ENCODE measurements at regions not wholly inside any gene's neighbourhood (a gene's known extent, or its start where the extent isn't known, plus 50 kb on each side); places are given as distances from the start of the nearest gene placed in this dataset.

DNA sequence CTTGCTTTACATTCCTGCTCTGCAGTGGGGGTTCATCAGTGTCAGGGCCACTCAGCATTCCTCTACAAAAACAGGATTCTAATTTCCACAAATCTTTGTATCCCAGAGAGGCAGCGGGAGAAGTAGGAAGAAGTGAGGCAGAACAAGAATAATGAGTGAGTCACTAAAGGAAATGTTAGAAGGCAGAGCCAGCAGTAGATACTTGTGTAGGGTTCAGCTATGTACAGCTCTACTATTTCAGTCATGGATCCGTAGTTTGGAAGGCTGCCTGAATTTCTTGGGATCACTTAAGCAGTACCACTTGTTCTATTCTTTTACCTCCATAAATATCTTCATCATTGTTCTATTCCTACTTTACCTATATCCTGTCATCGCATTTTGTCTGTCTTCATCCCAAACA, 246.3 kb upstream of the TLE4 start:
- H3K4me3 Mint-ChIP-seq: no peak overlapping the region
- TF ChIP-seq, protein P1, sequence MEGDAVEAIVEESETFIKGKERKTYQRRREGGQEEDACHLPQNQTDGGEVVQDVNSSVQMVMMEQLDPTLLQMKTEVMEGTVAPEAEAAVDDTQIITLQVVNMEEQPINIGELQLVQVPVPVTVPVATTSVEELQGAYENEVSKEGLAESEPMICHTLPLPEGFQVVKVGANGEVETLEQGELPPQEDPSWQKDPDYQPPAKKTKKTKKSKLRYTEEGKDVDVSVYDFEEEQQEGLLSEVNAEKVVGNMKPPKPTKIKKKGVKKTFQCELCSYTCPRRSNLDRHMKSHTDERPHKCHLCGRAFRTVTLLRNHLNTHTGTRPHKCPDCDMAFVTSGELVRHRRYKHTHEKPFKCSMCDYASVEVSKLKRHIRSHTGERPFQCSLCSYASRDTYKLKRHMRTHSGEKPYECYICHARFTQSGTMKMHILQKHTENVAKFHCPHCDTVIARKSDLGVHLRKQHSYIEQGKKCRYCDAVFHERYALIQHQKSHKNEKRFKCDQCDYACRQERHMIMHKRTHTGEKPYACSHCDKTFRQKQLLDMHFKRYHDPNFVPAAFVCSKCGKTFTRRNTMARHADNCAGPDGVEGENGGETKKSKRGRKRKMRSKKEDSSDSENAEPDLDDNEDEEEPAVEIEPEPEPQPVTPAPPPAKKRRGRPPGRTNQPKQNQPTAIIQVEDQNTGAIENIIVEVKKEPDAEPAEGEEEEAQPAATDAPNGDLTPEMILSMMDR (conservative IDR thresholded peaks at IDR 0.05): no peak

GRCh38 chr9:79329861-79330260, 241.9 kb upstream of the TLE4 start:
- H3K27ac Mint-ChIP-seq (ENCODE audit: unreplicated experiment): no peak overlapping the region
- H3K9me3 Mint-ChIP-seq: no peaks in the 10 kb centered on the region
- no peaks in the 10 kb centered on the region for H3K36me3 Mint-ChIP-seq (ENCODE audit: low read depth)
- no peak for DNase-seq (ENCODE audit: low read depth, low spot score)
- no peaks in the 10 kb centered on the region for H3K27me3 Mint-ChIP-seq (ENCODE audit: low read depth)
- H3K4me1 Mint-ChIP-seq: no peaks in the 10 kb centered on the region
- no peak overlapping the region for H3K4me3 Mint-ChIP-seq
- TF ChIP-seq, protein P1 (conservative IDR thresholded peaks at IDR 0.05): no peak

More for the DNA sequence above, 246.3 kb upstream of the TLE4 start:
- DNase-seq (ENCODE audit: low read depth, low spot score): no peak
- H3K36me3 Mint-ChIP-seq (ENCODE audit: low read depth): no peaks in the 10 kb centered on the region
- no peak overlapping the region for H3K27ac Mint-ChIP-seq (ENCODE audit: unreplicated experiment)
- H3K27me3 Mint-ChIP-seq (ENCODE audit: low read depth): no peaks in the 10 kb centered on the region
- no peaks in the 10 kb centered on the region for H3K9me3 Mint-ChIP-seq
- H3K4me1 Mint-ChIP-seq: no peaks in the 10 kb centered on the region

DNA sequence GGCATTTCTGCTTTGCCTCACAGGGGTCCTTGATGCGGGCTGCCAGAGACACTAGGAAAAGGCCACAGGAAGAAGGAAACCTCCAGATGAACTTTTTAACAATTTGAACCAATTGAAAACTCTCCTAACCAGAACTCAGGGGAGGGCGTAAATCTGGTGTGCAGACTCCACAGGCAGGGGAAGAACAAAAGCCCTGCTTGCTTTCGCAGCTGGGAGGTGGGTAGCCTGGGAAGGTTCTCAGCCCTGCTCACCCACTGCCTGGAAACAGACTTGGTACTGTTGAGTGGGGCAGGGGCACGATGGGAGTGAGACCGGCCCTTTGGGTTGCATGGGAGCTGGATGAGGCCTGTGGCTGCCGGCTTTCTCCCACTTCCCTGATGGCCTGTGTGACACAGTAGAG, 237.8 kb upstream of the TLE4 start:
- Mint-ChIP-seq H3K27ac (ENCODE audit: unreplicated experiment) (no peak overlapping the region), H3K9me3 (peaks cover 5% of the 10 kb centered on the region), H3K4me3 (no peak overlapping the region), H3K36me3 (ENCODE audit: low read depth) (peaks cover 4% of the 10 kb centered on the region), H3K27me3 (ENCODE audit: low read depth) (no peaks in the 10 kb centered on the region), H3K4me1 (no peaks in the 10 kb centered on the region)
- no peak for DNase-seq (ENCODE audit: low read depth, low spot score)
- TF ChIP-seq, protein P1 (conservative IDR thresholded peaks at IDR 0.05): no peak

DNA sequence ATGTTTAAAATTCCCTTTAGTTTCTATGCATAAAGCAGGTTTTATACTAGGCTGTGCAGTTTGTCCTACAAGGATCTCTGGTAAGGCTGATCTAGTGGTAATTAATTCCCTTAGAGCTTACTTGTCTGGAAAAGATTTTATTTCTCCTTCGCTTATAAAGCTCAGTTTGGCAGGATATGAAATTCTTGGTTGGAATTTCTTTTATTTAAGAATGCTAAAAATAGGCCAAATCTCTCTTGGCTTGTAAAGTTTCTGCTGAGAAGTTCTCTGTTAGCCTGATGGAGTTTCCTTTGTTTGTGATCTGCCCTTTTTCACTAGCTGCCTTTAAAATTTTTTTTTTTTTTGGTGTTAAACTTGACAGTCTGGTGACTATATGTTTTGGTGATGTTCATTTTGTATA, 237.1 kb upstream of the TLE4 start:
- H3K27ac Mint-ChIP-seq (ENCODE audit: unreplicated experiment): no peak overlapping the region
- no peaks in the 10 kb centered on the region for H3K27me3 Mint-ChIP-seq (ENCODE audit: low read depth)
- H3K4me3 Mint-ChIP-seq: no peak overlapping the region
- peaks cover 4% of the 10 kb centered on the region for H3K36me3 Mint-ChIP-seq (ENCODE audit: low read depth)
- peaks cover 5% of the 10 kb centered on the region for H3K9me3 Mint-ChIP-seq
- no peak for DNase-seq (ENCODE audit: low read depth, low spot score)
- no peaks in the 10 kb centered on the region for H3K4me1 Mint-ChIP-seq
- TF ChIP-seq, protein P1 (conservative IDR thresholded peaks at IDR 0.05): no peak

GRCh38 chr9:79335987-79336386, 235.8 kb upstream of the TLE4 start:
- Mint-ChIP-seq H3K4me3 (no peak overlapping the region), H3K4me1 (no peaks in the 10 kb centered on the region), H3K27ac (ENCODE audit: unreplicated experiment) (no peak overlapping the region), H3K36me3 (ENCODE audit: low read depth) (peaks cover 4% of the 10 kb centered on the region), H3K27me3 (ENCODE audit: low read depth) (no peaks in the 10 kb centered on the region), H3K9me3 (peaks cover 5% of the 10 kb centered on the region)
- no peak for DNase-seq (ENCODE audit: low read depth, low spot score)
- TF ChIP-seq, protein P1 (conservative IDR thresholded peaks at IDR 0.05): no peak

- Mint-ChIP-seq H3K4me1 (no peaks in the 10 kb centered on the region), H3K9me3 (peaks cover 3% of the 10 kb centered on the region), H3K36me3 (ENCODE audit: low read depth) (peaks cover 2% of the 10 kb centered on the region), H3K27me3 (ENCODE audit: low read depth) (no peaks in the 10 kb centered on the region), H3K27ac (ENCODE audit: unreplicated experiment) (no peak overlapping the region), H3K4me3 (no peak overlapping the region)
- TF ChIP-seq, protein P1 (conservative IDR thresholded peaks at IDR 0.05): no peak
- no peak for DNase-seq (ENCODE audit: low read depth, low spot score)
These were observed 230.2 kb upstream of the TLE4 start for GRCh38 chr9:79341561-79341960.

Data from neural crest cell (in vitro differentiated cells).